Gastroesophageal sphincter (tissue), 4 donors: ENCODE measurements at regions not wholly inside any gene's neighbourhood (a gene's known extent, or its start where the extent isn't known, plus 50 kb on each side); places are given as distances from the start of the nearest gene placed in this dataset.

Experiments
- ATAC-seq: fragments of 150-250 bp; one replicate; pipeline ENCODE4 v1.9.1; 2016; ENCODE audit warnings: mild to moderate bottlenecking, moderate library complexity
- H3K27ac ChIP-seq, 4 donors: fragments of 200-600 bp; sonication (generic) in 3 of 4; 1 replicate in 3 of 4; 2 replicates in 1 of 4; pipeline ENCODE4 v1.5.1; 2016 to 2019
- H3K27me3 ChIP-seq: fragments of 200-600 bp; sonication (generic); one replicate; pipeline ENCODE4 v1.5.1; 2019
- H3K36me3 ChIP-seq, 2 donors: fragments of 200-600 bp; sonication (generic); one replicate each; pipeline ENCODE4 v1.5.1; 2019; ENCODE audit warnings: control low read depth in 1 of 2
- H3K4me1 ChIP-seq, 3 donors: fragments of 200-600 bp; sonication (generic); 1 replicate in 2 of 3; 2 replicates in 1 of 3; pipeline ENCODE4 v1.5.1; 2016 to 2019; ENCODE audit warnings: control low read depth in 2 of 3
- H3K4me3 ChIP-seq, 2 donors: fragments of 200-600 bp; sonication (generic); one replicate each; pipeline ENCODE4 v1.5.1; 2019; ENCODE audit warnings: mild to moderate bottlenecking in 1 of 2, moderate library complexity in 1 of 2
- H3K9me3 ChIP-seq, 3 donors: fragments of 200-600 bp; sonication (generic); one replicate each; pipeline ENCODE4 v1.5.1; 2017 to 2019; ENCODE audit warnings: control low read depth in 2 of 3
- EP300 ChIP-seq: sonication (generic); formaldehyde crosslinking; IDR thresholded peaks from one replicate; pipeline ENCODE4 v1.6.1; 2017; ENCODE audit warnings: antibody characterized with exemption, mild to moderate bottlenecking
- POLR2A ChIP-seq, 2 donors: fragments of 450-650 bp; IDR thresholded peaks; one replicate each; pipeline ENCODE4 v1.6.1; 2017; ENCODE audit warnings: antibody characterized with exemption in 2 of 2, mild to moderate bottlenecking in 2 of 2, moderate library complexity in 1 of 2
- POLR2AphosphoS5 ChIP-seq: sonication (generic); formaldehyde crosslinking; IDR thresholded peaks from one replicate; pipeline ENCODE4 v1.6.1; 2017; ENCODE audit warnings: antibody characterized with exemption
- WGBS, 2 donors: methylation state at CpG; one replicate each; pipeline ENCODE4 v1.1.5; 2018; ENCODE audit warnings: low coverage in 1 of 2; 5-methylcytosine and 5-hydroxymethylcytosine counted together
- TF ChIP-seq, protein P1 (sequence below), 4 experiments: fragments of 200-600 bp in 2 of 4; fragments of 450-650 bp in 2 of 4; sonication (generic) in 1 of 4; IDR thresholded peaks; one replicate each; pipeline ENCODE4 v1.5.1; 2017 to 2019; ENCODE audit warnings: antibody characterized with exemption in 4 of 4, mild to moderate bottlenecking in 2 of 4, moderate library complexity in 2 of 4

- H3K4me1 ChIP-seq, result no peaks in the 10 kb centered on the region
- no peak overlapping the region for H3K27ac ChIP-seq
- no peak for ATAC-seq
- 46 to 70% methylated on average over 3 of the region's 3 CpGs for WGBS, 2 donors
- no peaks in the 10 kb centered on the region for H3K36me3 ChIP-seq
- H3K9me3 ChIP-seq, result no peaks in the 10 kb centered on the region
- no peak overlapping the region for H3K4me3 ChIP-seq
- TF ChIP-seq POLR2AphosphoS5 (no peak), POLR2A (IDR thresholded peaks at IDR 0.05) (no peak), EP300 (no peak)
- TF ChIP-seq, protein P1, sequence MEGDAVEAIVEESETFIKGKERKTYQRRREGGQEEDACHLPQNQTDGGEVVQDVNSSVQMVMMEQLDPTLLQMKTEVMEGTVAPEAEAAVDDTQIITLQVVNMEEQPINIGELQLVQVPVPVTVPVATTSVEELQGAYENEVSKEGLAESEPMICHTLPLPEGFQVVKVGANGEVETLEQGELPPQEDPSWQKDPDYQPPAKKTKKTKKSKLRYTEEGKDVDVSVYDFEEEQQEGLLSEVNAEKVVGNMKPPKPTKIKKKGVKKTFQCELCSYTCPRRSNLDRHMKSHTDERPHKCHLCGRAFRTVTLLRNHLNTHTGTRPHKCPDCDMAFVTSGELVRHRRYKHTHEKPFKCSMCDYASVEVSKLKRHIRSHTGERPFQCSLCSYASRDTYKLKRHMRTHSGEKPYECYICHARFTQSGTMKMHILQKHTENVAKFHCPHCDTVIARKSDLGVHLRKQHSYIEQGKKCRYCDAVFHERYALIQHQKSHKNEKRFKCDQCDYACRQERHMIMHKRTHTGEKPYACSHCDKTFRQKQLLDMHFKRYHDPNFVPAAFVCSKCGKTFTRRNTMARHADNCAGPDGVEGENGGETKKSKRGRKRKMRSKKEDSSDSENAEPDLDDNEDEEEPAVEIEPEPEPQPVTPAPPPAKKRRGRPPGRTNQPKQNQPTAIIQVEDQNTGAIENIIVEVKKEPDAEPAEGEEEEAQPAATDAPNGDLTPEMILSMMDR (IDR thresholded peaks at IDR 0.05), result no peak
- no peaks in the 10 kb centered on the region for H3K27me3 ChIP-seq
Observed at GRCh38 chr4:153963216-153963615, 174.3 kb upstream of the SFRP2 start.

DNA sequence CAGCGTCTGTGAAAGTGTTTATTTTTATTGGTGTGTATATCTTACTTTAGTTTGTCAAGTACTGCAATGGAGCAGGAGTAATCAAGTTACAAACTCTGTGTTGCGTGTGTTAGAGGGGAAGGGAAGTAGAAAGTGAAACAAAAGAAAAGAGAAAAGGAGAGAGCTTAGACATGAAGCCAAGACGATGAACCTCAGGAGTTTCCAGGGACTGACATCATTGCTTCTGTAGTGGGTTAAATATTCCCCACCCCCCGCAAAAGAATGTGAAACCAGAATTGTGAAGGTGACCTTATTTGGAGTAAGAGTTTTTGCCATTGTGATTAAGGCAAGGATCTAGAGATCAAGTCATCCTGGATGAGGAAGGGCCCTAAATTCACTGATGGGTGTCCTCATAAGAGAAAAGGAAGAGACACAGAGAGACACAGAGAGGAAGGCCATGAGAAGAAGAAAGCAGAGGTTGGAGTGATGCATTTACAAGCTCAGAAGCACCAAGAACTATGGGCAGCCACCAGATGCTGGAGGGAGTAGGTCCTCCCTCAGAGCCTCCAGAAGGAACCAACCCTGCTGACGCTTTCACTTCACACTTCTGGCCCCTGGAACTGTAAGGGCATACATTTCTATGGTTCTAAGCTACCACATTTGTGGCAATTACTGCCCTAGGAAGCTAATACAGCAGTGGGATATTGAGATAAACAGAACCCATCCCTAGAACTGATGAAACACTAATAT, 173.6 kb upstream of the SFRP2 start:
- Histone ChIP-seq H3K27me3 (no peaks in the 10 kb centered on the region), H3K4me3 (no peak overlapping the region), H3K4me1 (no peaks in the 10 kb centered on the region), H3K9me3 (no peaks in the 10 kb centered on the region), H3K36me3 (no peaks in the 10 kb centered on the region), H3K27ac (no peak overlapping the region)
- TF ChIP-seq POLR2AphosphoS5 (no peak), EP300 (no peak), POLR2A (IDR thresholded peaks at IDR 0.05) (no peak)
- TF ChIP-seq, protein P1 (IDR thresholded peaks at IDR 0.05), result no peak
- no peak for ATAC-seq
- 45 to 72% methylated on average over 3 to 5 of the region's 5 CpGs for WGBS, 2 donors

DNA sequence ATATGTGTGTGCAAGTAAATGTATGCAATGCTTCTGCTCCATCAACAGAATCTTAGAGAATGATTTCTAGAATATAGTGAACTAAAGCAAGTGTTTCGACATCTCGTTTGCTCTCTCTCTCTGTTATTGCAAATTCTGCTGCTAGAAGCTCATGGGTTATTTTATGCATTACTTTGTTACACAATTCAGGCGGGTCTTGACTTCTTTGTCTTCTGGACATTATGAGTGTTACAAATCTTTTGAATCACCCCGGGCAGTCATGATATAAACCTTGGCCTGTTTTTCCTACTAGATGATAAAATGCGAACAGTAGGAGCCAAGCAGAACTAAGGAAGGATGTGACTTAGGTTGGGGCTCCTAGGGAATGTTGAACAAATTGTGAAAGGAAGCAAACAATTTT, 166.4 kb upstream of the SFRP2 start:
- H3K9me3 ChIP-seq, result no peaks in the 10 kb centered on the region
- H3K4me1 ChIP-seq, result no peaks in the 10 kb centered on the region
- H3K27me3 ChIP-seq, result no peaks in the 10 kb centered on the region
- no peak overlapping the region for H3K27ac ChIP-seq
- TF ChIP-seq POLR2A (IDR thresholded peaks at IDR 0.05) (no peak), EP300 (no peak), POLR2AphosphoS5 (no peak)
- TF ChIP-seq, protein P1 (IDR thresholded peaks at IDR 0.05), result no peak
- 75 to 89% methylated on average over 4 to 5 of the region's 5 CpGs for WGBS, 2 donors
- no peak for ATAC-seq
- no peak overlapping the region for H3K4me3 ChIP-seq
- H3K36me3 ChIP-seq, result no peaks in the 10 kb centered on the region

DNA sequence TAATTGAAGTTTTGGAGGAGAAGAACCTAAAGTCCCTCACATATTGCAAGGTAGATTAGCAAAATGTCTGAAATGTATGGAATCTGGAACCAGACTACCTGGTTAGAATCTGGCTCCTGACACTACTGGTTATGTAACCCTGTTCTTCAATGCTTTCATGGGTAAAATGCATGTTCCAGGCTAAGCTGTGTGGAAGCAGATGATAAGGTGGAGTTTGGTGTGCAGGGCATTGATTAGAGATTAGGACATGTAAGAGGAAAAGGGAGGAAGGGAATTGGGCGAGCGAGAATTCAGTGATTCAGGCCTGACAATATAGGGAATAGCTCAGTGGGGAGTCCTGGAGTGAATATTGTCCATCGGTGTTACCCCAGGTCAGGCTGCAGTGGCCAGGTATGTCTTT, 165.8 kb upstream of the SFRP2 start:
- no peaks in the 10 kb centered on the region for H3K4me1 ChIP-seq
- 87 to 100% methylated on average over 3 of the region's 3 CpGs for whole genome bisulfite sequencing, 2 donors
- H3K36me3 ChIP-seq, result no peaks in the 10 kb centered on the region
- no peaks in the 10 kb centered on the region for H3K27me3 ChIP-seq
- no peak overlapping the region for H3K27ac ChIP-seq
- H3K4me3 ChIP-seq, result no peak overlapping the region
- no peak for ATAC-seq
- no peaks in the 10 kb centered on the region for H3K9me3 ChIP-seq
- TF ChIP-seq EP300 (no peak), POLR2AphosphoS5 (no peak), POLR2A (IDR thresholded peaks at IDR 0.05) (no peak)
- TF ChIP-seq, protein P1 (IDR thresholded peaks at IDR 0.05), result no peak
